Gastrocnemius medialis (tissue), 4 donors: ENCODE measurements at regions not wholly inside any gene's neighbourhood (a gene's known extent, or its start where the extent isn't known, plus 50 kb on each side); places are given as distances from the start of the nearest gene placed in this dataset.

ENCODE experiments used
- CTCF ChIP-seq, 5 experiments: fragments of 450-650 bp in 3 of 5; fragments of 200-600 bp in 2 of 5; sonication (generic) in 2 of 5; IDR thresholded peaks in 4 of 5; conservative IDR thresholded peaks in 1 of 5; 1 replicate in 4 of 5; 2 replicates in 1 of 5; pipeline ENCODE4 v1.5.1; 2016 to 2019; ENCODE audit warnings: antibody characterized with exemption in 5 of 5, mild to moderate bottlenecking in 3 of 5, moderate library complexity in 3 of 5
- POLR2A ChIP-seq, 2 donors: fragments of 450-650 bp; IDR thresholded peaks; one replicate each; pipeline ENCODE4 v1.6.1; 2017; ENCODE audit warnings: antibody characterized with exemption in 2 of 2, mild to moderate bottlenecking in 2 of 2, moderate library complexity in 2 of 2

DNA sequence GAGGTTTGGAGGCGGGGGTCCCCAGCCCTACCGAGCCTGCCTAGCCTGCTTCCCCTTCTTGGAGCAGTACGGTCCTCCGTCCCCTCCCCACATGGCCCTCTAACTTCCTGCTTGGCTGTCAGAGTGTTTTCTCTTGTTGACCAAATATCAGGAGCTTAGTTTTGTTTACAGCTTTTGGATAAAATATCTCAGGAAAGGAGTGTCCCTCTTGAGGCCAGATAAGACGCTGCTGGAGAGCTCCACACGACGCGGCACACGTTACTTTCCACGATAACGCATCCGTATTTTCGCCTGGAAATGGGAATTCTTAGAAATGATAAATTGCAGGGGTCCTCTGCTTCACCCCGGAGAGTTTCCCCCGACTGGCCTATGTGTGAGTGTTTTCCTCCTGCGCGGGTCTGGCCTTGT, 182.9 kb downstream of the MAF start:
- no peak for TF ChIP-seq CTCF (IDR thresholded peaks at IDR 0.05 in 4 of 5, conservative IDR thresholded peaks at IDR 0.05 in 1 of 5)
- no peak for TF ChIP-seq POLR2A (IDR thresholded peaks at IDR 0.05)
